SK-N-SH treated with all-trans-retinoic acid at 6 μM for 48 hours (cell line): ENCODE measurements at regions not wholly inside any gene's neighbourhood (a gene's known extent, or its start where the extent isn't known, plus 50 kb on each side); places are given as distances from the start of the nearest gene placed in this dataset.

ENCODE experiments used
- ATAC-seq: fragments of 200-7000 bp; cut with Tn5 transposase; 3 replicates; pipeline ENCODE4 v1.9.1; 2020; ENCODE audit warnings: mild to moderate bottlenecking, moderate library complexity
- ARNTL ChIP-seq: fragments of 450-650 bp; formaldehyde crosslinking; IDR thresholded peaks from 2 replicates; pipeline ENCODE4 v1.5.0; 2020; ENCODE audit warnings: low read depth, mild to moderate bottlenecking, moderate library complexity, borderline replicate concordance
- BACH2 ChIP-seq: fragments of 250-450 bp; sonication (Bioruptor Pico); IDR thresholded peaks from 2 replicates; pipeline ENCODE4 v1.9.0; 2021; ENCODE audit warnings: mild to moderate bottlenecking, borderline replicate concordance
- CSDC2 ChIP-seq: fragments of 250-450 bp; sonication (Bioruptor Pico); IDR thresholded peaks from 2 replicates; pipeline ENCODE4 v1.5.0; 2020; ENCODE audit warnings: mild to moderate bottlenecking, moderate library complexity
- ESRRG ChIP-seq: fragments of 250-450 bp; sonication (Bioruptor Pico); IDR thresholded peaks from 2 replicates; pipeline ENCODE4 v1.6.1; 2021; ENCODE audit warnings: mild to moderate bottlenecking
- GLIS3 ChIP-seq: fragments of 250-450 bp; sonication (Bioruptor Pico); IDR thresholded peaks from 2 replicates; pipeline ENCODE4 v1.5.0; 2020; ENCODE audit warnings: mild to moderate bottlenecking, moderate library complexity
- ISL1 ChIP-seq: fragments of 250-450 bp; sonication (Bioruptor Pico); IDR thresholded peaks from 2 replicates; pipeline ENCODE4 v2.1.2; 2022; ENCODE audit warnings: mild to moderate bottlenecking, moderate library complexity
- OSR1 ChIP-seq: fragments of 250-450 bp; sonication (Bioruptor Pico); IDR thresholded peaks from 2 replicates; pipeline ENCODE4 v1.8.0; 2022; ENCODE audit warnings: moderate library complexity, mild to moderate bottlenecking, inconsistent platforms
- PPARA ChIP-seq: fragments of 250-450 bp; sonication (Bioruptor Pico); IDR thresholded peaks from 2 replicates; pipeline ENCODE4 v1.5.0; 2020; ENCODE audit warnings: mild to moderate bottlenecking, borderline replicate concordance
- RARB ChIP-seq: fragments of 250-450 bp; sonication (Bioruptor Pico); IDR thresholded peaks from 2 replicates; pipeline ENCODE4 v1.8.0; 2021; ENCODE audit warnings: mild to moderate bottlenecking, moderate library complexity
- SNAI2 ChIP-seq: fragments of 250-450 bp; sonication (Bioruptor Pico); IDR thresholded peaks from 2 replicates; pipeline ENCODE4 v1.5.0; 2020; ENCODE audit warnings: mild to moderate bottlenecking, moderate library complexity
- TCF4 ChIP-seq: fragments of 250-450 bp; sonication (Bioruptor Pico); IDR thresholded peaks from 2 replicates; pipeline ENCODE4 v1.8.0; 2021; ENCODE audit warnings: mild to moderate bottlenecking, moderate library complexity, borderline replicate concordance
- ZFP3 ChIP-seq: fragments of 250-450 bp; sonication (Bioruptor Pico); IDR thresholded peaks from 2 replicates; pipeline ENCODE4 v1.5.0; 2020; ENCODE audit warnings: mild to moderate bottlenecking, moderate library complexity
- ZNF565 ChIP-seq: fragments of 450-650 bp; formaldehyde crosslinking; conservative IDR thresholded peaks from 2 replicates; pipeline ENCODE4 v1.5.0; 2020; ENCODE audit warnings: low read depth, mild to moderate bottlenecking, moderate library complexity
- TF ChIP-seq, protein P1 (sequence below): fragments of 250-450 bp; sonication (Bioruptor Pico); IDR thresholded peaks from 2 replicates; pipeline ENCODE4 v1.8.0; 2020; ENCODE audit warnings: mild to moderate bottlenecking, moderate library complexity, borderline replicate concordance
- TF ChIP-seq, protein P2 (sequence below): fragments of 250-450 bp; sonication (Bioruptor Pico); IDR thresholded peaks from 2 replicates; pipeline ENCODE4 v1.5.1; 2020; ENCODE audit warnings: low read depth, mild to moderate bottlenecking, moderate library complexity
- TF ChIP-seq, protein P3 (sequence below): fragments of 250-450 bp; sonication (Bioruptor Pico); IDR thresholded peaks from 2 replicates; pipeline ENCODE4 v1.8.0; 2021; ENCODE audit warnings: low read depth, mild to moderate bottlenecking, moderate library complexity, borderline replicate concordance
- TF ChIP-seq, protein P4 (sequence below): fragments of 250-450 bp; sonication (Bioruptor Pico); IDR thresholded peaks from 2 replicates; pipeline ENCODE4 v1.5.1; 2021; ENCODE audit warnings: mild to moderate bottlenecking, moderate library complexity

DNA sequence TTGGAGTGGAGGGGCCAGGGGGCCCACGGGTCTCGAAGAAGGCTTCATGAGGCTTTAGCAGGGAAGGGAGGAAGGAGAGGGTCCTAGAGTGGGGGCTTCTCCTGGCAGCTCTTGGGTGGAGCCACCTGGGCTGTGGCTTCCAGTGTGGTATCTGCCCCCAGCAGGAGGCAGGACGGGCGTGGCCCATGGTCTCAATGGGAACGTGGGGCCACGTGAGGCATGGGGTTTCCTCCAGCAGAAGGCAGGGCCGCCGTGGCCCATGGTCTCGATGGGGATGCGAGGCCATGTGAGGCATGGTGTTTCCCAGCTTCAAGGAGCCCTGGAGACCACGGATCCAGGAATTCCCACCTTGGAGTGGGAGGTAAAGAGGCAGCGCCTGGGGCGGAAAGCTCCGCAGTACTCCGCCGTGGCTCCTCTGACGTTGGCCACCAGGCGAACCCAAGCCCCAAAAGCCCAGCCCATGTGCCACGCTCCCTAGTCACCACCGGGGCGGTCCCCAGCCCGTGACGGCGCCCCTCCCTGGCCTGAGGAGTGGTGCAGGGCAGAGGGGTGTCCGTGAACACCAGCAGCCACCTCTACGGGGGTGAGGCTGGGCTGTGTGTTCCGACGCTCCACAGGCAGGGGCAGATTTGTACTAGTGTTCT is 62.0 kb upstream of the GATA5 start (continued):
- TF ChIP-seq, protein P1, sequence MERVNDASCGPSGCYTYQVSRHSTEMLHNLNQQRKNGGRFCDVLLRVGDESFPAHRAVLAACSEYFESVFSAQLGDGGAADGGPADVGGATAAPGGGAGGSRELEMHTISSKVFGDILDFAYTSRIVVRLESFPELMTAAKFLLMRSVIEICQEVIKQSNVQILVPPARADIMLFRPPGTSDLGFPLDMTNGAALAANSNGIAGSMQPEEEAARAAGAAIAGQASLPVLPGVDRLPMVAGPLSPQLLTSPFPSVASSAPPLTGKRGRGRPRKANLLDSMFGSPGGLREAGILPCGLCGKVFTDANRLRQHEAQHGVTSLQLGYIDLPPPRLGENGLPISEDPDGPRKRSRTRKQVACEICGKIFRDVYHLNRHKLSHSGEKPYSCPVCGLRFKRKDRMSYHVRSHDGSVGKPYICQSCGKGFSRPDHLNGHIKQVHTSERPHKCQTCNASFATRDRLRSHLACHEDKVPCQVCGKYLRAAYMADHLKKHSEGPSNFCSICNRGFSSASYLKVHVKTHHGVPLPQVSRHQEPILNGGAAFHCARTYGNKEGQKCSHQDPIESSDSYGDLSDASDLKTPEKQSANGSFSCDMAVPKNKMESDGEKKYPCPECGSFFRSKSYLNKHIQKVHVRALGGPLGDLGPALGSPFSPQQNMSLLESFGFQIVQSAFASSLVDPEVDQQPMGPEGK (CRISPR knock-in tag), result no peak
- TF ChIP-seq PPARA (CRISPR knock-in tag), result no peak

DNA sequence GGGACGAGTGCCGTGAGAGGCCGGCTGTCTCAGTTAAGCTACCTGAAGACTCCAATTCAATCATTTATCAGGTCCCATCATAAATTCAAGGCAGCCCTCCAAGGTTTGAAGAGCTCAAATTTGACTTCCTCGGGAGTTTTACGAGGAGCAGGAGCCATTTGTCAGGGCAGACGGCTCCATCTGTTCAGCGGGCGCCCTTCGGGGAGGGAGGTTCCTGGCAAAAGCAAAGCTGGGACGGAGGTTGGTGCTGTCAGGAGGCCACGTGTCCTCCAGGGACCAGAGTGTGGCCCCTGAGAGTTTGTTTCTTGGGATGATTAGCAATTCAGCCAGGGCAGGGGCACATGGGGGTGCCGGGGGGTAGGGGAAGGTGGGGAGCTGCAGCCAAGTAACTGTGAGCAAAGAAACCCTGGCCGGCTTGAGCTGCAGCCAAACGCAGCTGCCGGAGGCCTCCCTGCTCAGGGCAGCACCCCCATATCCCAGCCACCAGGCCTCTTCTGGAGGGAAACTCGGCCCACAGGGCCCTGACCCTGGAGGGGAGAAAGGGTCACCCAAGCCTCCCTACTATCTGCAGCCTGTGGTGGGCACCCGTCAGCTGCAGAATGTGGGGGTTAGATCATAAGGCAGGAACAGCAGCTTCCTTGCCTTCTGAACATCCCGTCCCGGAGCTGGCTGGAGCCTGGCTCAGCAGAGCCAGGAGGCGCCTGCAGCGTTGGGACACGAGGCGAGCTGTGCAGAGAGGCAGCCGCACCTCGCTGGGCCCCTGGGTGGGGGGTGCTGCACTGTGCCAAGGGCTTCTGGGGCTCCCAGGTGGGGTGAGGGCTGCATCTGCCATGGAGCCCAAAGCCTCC is 63.6 kb upstream of the GATA5 start:
- ATAC-seq, result no peak
- TF ChIP-seq ISL1, result no peak
- TF ChIP-seq ZFP3 (CRISPR knock-in tag), result no peak

DNA sequence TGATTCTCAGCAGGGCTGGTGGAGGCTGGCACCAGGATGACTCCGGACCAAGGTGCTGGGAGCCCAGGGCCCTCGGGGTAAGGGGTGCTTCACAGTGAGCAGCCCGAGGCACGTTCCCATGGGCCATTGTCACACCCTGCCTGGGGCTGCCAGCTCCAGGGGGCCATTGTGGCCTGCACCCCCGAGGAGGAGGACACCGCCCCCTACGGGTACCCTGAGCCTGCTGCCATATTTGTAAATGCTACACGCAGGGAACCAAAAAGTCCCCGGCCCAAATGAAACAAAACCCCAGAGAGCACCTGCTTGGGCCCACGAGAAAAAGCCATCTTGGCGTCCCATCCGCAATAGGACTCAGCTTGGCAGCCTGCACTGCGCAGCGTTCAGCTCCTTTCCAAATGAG is 64.7 kb upstream of the GATA5 start:
- TF ChIP-seq ZFP3 (CRISPR knock-in tag), result no peak
- TF ChIP-seq PPARA (CRISPR knock-in tag), result no peak
- TF ChIP-seq, protein P2, sequence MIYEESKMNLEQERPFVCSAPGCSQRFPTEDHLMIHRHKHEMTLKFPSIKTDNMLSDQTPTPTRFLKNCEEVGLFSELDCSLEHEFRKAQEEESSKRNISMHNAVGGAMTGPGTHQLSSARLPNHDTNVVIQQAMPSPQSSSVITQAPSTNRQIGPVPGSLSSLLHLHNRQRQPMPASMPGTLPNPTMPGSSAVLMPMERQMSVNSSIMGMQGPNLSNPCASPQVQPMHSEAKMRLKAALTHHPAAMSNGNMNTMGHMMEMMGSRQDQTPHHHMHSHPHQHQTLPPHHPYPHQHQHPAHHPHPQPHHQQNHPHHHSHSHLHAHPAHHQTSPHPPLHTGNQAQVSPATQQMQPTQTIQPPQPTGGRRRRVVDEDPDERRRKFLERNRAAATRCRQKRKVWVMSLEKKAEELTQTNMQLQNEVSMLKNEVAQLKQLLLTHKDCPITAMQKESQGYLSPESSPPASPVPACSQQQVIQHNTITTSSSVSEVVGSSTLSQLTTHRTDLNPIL (CRISPR knock-in tag), result no peak
- TF ChIP-seq, protein P1 (CRISPR knock-in tag), result no peak
- no peak for TF ChIP-seq BACH2 (CRISPR knock-in tag)
- TF ChIP-seq, protein P3, sequence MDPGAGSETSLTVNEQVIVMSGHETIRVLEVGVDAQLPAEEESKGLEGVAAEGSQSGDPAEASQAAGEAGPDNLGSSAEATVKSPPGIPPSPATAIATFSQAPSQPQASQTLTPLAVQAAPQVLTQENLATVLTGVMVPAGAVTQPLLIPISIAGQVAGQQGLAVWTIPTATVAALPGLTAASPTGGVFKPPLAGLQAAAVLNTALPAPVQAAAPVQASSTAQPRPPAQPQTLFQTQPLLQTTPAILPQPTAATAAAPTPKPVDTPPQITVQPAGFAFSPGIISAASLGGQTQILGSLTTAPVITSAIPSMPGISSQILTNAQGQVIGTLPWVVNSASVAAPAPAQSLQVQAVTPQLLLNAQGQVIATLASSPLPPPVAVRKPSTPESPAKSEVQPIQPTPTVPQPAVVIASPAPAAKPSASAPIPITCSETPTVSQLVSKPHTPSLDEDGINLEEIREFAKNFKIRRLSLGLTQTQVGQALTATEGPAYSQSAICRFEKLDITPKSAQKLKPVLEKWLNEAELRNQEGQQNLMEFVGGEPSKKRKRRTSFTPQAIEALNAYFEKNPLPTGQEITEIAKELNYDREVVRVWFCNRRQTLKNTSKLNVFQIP (CRISPR knock-in tag), result no peak
- no peak for TF ChIP-seq SNAI2 (CRISPR knock-in tag)
- no peak for TF ChIP-seq ESRRG (CRISPR knock-in tag)
- no peak for TF ChIP-seq RARB (CRISPR knock-in tag)
- TF ChIP-seq TCF4 (CRISPR knock-in tag), result no peak
- no peak for TF ChIP-seq GLIS3
- ATAC-seq, result no peak

DNA sequence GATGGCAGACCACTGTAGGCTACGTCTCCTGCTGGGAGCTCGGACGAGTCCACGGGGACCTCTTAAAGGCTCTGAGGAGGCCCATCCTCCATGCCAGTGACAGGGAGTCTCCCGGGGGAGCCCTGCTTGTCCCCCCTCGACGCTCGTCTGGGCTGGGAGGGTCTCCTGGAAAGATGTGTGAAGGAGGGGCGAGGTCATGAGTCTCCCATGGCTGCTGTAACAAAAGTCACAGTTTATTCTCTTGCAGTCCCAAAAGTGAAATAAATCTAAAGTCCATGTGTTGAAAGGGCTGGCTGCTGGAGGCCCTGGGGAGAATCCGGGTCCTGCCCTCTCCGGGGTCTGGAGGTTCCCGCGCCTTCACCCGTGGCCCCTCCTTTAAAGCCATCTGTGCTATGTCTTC is 67.1 kb upstream of the GATA5 start:
- ATAC-seq, result no peak
- TF ChIP-seq, protein P4, sequence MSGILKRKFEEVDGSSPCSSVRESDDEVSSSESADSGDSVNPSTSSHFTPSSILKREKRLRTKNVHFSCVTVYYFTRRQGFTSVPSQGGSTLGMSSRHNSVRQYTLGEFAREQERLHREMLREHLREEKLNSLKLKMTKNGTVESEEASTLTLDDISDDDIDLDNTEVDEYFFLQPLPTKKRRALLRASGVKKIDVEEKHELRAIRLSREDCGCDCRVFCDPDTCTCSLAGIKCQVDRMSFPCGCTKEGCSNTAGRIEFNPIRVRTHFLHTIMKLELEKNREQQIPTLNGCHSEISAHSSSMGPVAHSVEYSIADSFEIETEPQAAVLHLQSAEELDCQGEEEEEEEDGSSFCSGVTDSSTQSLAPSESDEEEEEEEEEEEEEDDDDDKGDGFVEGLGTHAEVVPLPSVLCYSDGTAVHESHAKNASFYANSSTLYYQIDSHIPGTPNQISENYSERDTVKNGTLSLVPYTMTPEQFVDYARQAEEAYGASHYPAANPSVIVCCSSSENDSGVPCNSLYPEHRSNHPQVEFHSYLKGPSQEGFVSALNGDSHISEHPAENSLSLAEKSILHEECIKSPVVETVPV (CRISPR knock-in tag), result no peak
- no peak for TF ChIP-seq OSR1 (CRISPR knock-in tag)
- TF ChIP-seq, protein P3 (CRISPR knock-in tag), result no peak
- no peak for TF ChIP-seq ESRRG (CRISPR knock-in tag)
- no peak for TF ChIP-seq CSDC2 (CRISPR knock-in tag)
- no peak for TF ChIP-seq ARNTL (CRISPR knock-in tag)
- TF ChIP-seq ZFP3 (CRISPR knock-in tag), result no peak
- TF ChIP-seq TCF4 (CRISPR knock-in tag), result no peak
- TF ChIP-seq ZNF565 (CRISPR knock-in tag), result no peak
